Cerebellar cortex (tissue), 1 donor: ENCODE measurements at regions not wholly inside any gene's neighbourhood (a gene's known extent, or its start where the extent isn't known, plus 50 kb on each side); places are given as distances from the start of the nearest gene placed in this dataset.

ENCODE experiments used
- DNase-seq: peaks from one replicate; pipeline ENCODE4 v3.0.0-alpha.2; 2015; ENCODE audit warnings: low spot score

GRCh38 chr6:160899671-160900430, 91.7 kb upstream of the MAP3K4 start:
- no peak for DNase-seq

GRCh38 chr6:160911949-160912348, 79.6 kb upstream of the MAP3K4 start:
- DNase-seq, result no peak

GRCh38 chr6:160912411-160912810, 79.2 kb upstream of the MAP3K4 start:
- DNase-seq, result no peak

GRCh38 chr6:160917572-160917971, 74.0 kb upstream of the MAP3K4 start:
- DNase-seq, result no peak

DNA sequence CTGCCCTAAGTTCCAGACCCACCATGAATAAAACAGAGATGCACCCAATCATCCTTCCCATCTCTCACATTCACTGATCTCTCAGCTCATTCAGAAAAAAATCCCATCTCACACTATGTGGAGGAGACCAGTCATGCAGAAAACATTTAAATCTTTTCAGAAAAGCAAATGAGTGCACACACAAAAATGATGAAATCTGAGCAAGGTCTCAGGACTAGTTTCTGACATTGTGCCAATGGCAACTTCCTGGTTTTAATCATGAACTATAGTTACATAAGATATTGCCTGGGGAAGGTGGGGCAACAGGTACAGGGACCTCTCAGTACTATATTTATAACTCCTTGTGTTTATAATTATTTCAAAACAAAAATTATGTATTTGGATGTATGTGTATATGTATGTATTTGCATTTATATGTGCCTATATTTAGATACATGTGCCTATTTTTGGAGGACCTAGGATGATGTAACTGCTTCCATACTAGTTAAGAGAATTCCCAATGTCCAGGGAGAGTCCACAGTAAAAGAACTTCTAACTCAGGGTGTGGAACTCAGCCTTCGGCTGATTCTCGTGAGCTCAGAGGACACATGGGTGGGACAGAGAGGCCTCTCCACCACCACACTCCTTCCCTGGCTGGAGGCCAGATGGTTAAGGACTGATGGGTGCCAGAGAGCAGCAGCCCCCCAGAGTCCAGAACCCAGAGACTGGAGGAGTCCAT, 71.7 kb upstream of the MAP3K4 start:
- no peak for DNase-seq

DNA sequence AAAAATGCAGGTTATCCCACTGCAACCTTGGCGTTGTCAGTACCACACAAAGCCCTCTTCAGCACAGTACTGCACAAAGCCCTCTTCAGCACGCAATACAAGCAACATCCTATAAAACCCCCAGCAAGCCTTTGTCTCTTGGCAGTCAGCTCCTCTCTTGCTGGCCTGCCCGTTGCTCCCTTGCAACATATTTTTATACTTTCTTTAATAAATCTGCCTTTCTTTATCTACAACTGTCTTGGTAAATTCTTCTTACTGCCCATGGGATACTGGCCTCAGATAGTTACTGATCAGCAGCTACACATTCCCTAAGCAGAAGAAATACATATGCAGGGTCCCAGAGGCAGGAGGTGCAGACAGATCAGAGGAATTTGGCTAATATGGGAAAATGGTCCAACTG, 70.5 kb upstream of the MAP3K4 start:
- DNase-seq, result no peak

GRCh38 chr6:160926281-160927276, 65.0 kb upstream of the MAP3K4 start:
- no peak for DNase-seq

DNA sequence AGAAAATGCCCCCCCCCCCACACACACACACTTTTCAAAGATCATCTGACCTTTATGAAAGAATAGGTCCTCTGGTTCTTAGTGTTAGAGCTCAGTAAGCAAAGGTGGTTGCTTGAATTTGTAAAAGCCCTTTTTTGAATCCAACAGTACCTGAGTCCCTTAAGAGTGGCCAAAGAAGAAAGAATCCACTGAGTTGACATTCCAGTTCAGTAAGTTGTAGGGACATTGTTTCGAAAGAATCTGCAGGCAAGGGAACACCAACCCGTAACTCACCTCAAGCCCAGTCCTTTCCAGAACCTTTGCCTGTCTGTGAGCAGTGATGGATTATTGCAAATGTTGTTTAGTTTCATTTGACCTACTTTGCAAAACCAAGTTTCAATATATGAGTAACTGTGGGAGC, 64.2 kb upstream of the MAP3K4 start:
- no peak for DNase-seq

- no peak for DNase-seq
Observed at GRCh38 chr6:160929361-160929760, 62.2 kb upstream of the MAP3K4 start.

DNA sequence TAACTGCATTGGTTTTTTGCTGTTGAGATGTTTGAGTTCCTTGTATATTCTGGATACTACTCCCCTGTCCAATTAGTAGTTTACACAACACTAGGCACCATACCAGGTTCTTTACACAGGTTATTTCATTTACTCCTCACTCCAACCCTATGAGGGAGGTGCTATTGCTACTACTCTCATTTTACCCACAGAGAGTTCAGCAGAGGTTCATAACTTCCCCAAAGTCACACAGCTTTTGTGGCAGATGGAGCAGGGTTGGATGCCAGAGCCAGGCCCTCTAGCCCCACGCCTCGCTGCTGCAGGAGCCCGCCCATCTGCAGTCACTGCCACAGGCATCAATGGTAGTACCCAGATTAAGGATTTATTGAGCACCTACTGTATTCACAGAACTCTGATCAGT, 61.7 kb upstream of the MAP3K4 start:
- DNase-seq, result no peak

GRCh38 chr6:160930547-160931377, 60.8 kb upstream of the MAP3K4 start:
- peak; percentile 66 for DNase-seq

DNA sequence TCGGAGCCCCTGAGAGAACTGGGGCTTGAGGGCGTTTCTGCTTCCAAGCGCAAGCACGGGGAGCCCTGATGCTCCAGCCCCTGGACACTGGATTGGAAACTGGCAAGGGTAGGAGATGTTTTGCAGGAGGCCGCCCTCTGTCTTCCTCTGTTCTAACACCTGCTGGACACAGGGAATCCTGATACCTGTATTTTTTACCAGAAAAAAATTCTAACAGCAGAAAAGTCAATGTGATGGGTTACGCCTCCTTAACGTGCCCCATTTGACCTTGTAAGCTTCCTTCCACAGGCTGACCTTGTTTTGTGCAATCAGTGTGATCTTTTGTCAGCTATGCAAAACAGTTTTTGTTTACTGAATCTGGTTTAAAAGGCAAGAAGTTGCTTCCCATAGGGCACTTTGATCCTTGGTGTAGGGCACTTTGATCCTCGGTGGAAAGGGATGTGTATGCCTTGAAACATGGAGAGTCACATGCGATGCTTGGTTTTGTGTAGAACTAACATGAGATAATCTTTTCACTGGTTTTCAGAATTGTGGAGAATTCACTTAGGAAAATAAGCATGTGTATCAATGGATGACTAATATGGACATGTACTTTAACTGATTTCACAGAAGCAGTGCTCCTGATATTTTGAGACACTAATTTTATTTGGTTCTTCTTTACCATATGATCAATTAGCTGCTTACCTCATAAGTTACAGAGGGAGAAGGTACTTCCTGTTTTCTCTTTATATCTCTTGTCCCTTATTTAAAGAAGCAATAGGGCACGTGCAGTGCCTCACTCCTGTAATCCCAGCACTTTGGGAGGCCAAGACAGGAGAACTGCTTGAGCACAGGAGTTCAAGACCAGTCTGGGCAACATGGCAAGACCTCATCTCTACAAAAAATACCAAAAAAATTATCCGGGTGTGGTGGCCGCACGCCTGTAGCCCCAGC, 59.9 kb upstream of the MAP3K4 start:
- DNase-seq, result peak; percentile 9

- no peak for DNase-seq
Observed at GRCh38 chr6:160933256-160933655, 58.3 kb upstream of the MAP3K4 start.

DNA sequence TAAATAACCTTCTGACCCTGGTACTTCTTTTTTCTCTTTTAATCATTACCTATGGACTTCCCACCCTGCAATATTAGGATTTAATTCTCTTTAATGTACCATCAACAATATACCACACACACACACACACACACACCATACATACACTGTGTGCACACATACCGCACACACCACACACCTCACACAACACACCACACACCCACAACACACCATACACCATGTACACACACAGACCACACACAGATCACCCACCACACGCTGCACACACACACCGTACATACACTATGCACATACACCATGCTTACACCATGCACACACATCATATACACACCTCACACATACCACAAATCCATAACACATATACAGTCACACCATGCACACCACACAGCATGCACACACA, 57.4 kb upstream of the MAP3K4 start:
- no peak for DNase-seq

DNA sequence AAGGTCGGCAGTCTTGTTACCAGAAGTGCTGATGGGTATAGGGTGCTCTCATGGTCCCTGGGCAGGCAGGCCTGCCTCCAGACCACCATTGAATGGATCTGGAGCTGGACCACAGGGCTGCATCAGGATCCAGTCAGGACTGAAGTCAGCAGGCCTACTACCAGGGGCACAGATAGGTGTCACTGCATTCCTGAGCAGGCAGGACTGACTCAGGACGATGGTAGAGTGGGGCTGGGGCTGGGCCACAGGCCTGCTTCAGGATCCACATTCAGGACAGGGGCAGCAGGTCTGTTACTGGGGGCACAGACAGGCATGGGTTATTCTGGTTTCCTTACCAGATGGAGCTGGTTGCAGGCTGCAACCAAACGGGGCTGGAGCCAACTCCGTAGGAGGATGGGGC, 51.4 kb upstream of the MAP3K4 start:
- no peak for DNase-seq
